K562 (cell line): ENCODE measurements at regions not wholly inside any gene's neighbourhood (a gene's known extent, or its start where the extent isn't known, plus 50 kb on each side); places are given as distances from the start of the nearest gene placed in this dataset.

ENCODE experiments used
- ATAC-seq: fragments of 200-7000 bp; cut with Tn5 transposase; 3 replicates; pipeline ENCODE4 v1.9.1; 2020; ENCODE audit warnings: moderate library complexity
- BruUV-seq: library from RNA; stranded (reverse); fragments of 400-500 nt; replicated peaks from 2 replicates; lab custom pipeline; 2021; lab: Mats Ljungman, UMichigan
- CTCF ChIA-PET: fragments of 300-600 bp; formaldehyde crosslinking; extraction: SDS; loops from one replicate; lab custom pipeline; 2021; ENCODE audit warnings: low intra/inter-chr PET ratio; lab: Yijun Ruan, JAX
- POLR2A ChIA-PET: fragments of 300-600, 350-650 bp; sonication (Branson Sonifier 250); formaldehyde crosslinking; extraction: SDS; loops from one replicate; lab custom pipeline; 2021; ENCODE audit warnings: antibody characterized with exemption, inconsistent platforms; lab: Yijun Ruan, JAX
- DNase-seq, 4 experiments: peaks; one replicate each; pipeline versions ENCODE4 v3.0.0 to v3.0.0-alpha.2; 2011 to 2018; ENCODE audit warnings: low spot score in 3 of 4, mixed read lengths in 3 of 4; ENCODE audit errors: extremely low read depth in 1 of 4
- FAIRE-seq: peaks from 2 replicates; lab custom pipeline; 2011; peaks lifted over from hg19 to GRCh38; lab: Jason Lieb, UNC
- H2AFZ ChIP-seq: 2 replicates; pipeline ENCODE4 v1.6.0; 2011; ENCODE audit warnings: low read depth, low read length, control low read depth, inconsistent platforms
- H3K27ac ChIP-seq: fragments of 200-600 bp; 3 replicates; pipeline ENCODE4 v1.8.0; 2011; ENCODE audit warnings: low read depth, mild to moderate bottlenecking, control low read depth, inconsistent platforms, low read length, moderate library complexity, mixed read lengths; ENCODE audit errors: extremely low read depth
- H3K27me3 ChIP-seq, 2 experiments: fragments of 300-600 bp in 1 of 2; 2 replicates in 1 of 2; 3 replicates in 1 of 2; pipeline versions ENCODE4 v1.6.0 to v1.8.0; 2011; ENCODE audit warnings: inconsistent platforms in 2 of 2, low read length in 2 of 2, mild to moderate bottlenecking in 1 of 2, mixed read lengths in 1 of 2, moderate library complexity in 1 of 2; ENCODE audit not compliant: control insufficient read depth in 2 of 2, insufficient read depth in 2 of 2
- H3K36me3 ChIP-seq: fragments of 300-600 bp; 3 replicates; pipeline ENCODE4 v1.8.0; 2011; ENCODE audit warnings: mild to moderate bottlenecking, low read length, inconsistent platforms; ENCODE audit not compliant: control insufficient read depth, insufficient read depth
- H3K4me1 ChIP-seq, 2 experiments: fragments of 200-600 bp in 1 of 2; replicated peaks in 1 of 2; 2 replicates in 1 of 2; 3 replicates in 1 of 2; pipeline versions ENCODE4 v1.5.1 to v1.8.0; 2011; ENCODE audit warnings: inconsistent platforms in 2 of 2, low read length in 2 of 2, mild to moderate bottlenecking in 1 of 2, mixed read lengths in 1 of 2, moderate library complexity in 1 of 2; ENCODE audit not compliant: control insufficient read depth in 2 of 2, insufficient read depth in 2 of 2
- H3K4me2 ChIP-seq: 2 replicates; pipeline ENCODE4 v1.6.1; 2011; ENCODE audit warnings: low read length, control low read depth, inconsistent platforms, mixed read lengths; ENCODE audit not compliant: insufficient read depth
- H3K4me3 ChIP-seq: fragments of 200-600 bp; sonication (generic), shearing (Covaris generic); 2 replicates; pipeline ENCODE4 v1.5.1; 2016; ENCODE audit warnings: control low read depth, inconsistent platforms
- H3K79me2 ChIP-seq: fragments of 200-600 bp; 3 replicates; pipeline ENCODE4 v1.8.0; 2011; ENCODE audit warnings: low read length, inconsistent platforms; ENCODE audit not compliant: control insufficient read depth, insufficient read depth
- H3K9ac ChIP-seq, 2 experiments: 2 replicates each; pipeline versions ENCODE4 v1.6.0 to v1.6.1; 2011; ENCODE audit warnings: low read depth in 2 of 2, low read length in 2 of 2, control low read depth in 1 of 2, inconsistent platforms in 1 of 2, mild to moderate bottlenecking in 1 of 2, mixed read lengths in 1 of 2; ENCODE audit not compliant: insufficient read depth in 1 of 2
- H3K9me1 ChIP-seq: one replicate; pipeline ENCODE4 v1.6.0; 2011; ENCODE audit warnings: inconsistent platforms, mild to moderate bottlenecking, low read length, moderate library complexity; ENCODE audit not compliant: control insufficient read depth, insufficient read depth
- H3K9me3 ChIP-seq: replicated peaks from 2 replicates; pipeline ENCODE4 v1.5.1; 2011; ENCODE audit warnings: low read depth, low read length, inconsistent platforms; ENCODE audit not compliant: control insufficient read depth, insufficient read depth
- H4K20me1 ChIP-seq: replicated peaks from 2 replicates; pipeline ENCODE4 v1.6.1; 2011; ENCODE audit warnings: low read length, inconsistent platforms, mixed read lengths; ENCODE audit not compliant: control insufficient read depth, insufficient read depth
- KAT2B ChIP-seq: IDR thresholded peaks from one replicate; pipeline ENCODE4 v1.6.1; 2012; ENCODE audit warnings: low read depth, mild to moderate bottlenecking, control low read depth, inconsistent platforms, low read length, moderate library complexity
- KLF13 ChIP-seq: fragments of 450-650 bp; IDR thresholded peaks from 2 replicates; pipeline ENCODE4 v1.6.1; 2016; ENCODE audit warnings: missing genetic modification characterization, low read depth, mild to moderate bottlenecking, missing compliant biosample characterization, moderate library complexity, borderline replicate concordance
- WGBS: fragments of 100-300 bp; shearing (Covaris generic); methylation state at CpG from one replicate; pipeline ENCODE4 v1.1.6; 2016; ENCODE audit warnings: low coverage, mixed read lengths; ENCODE audit not compliant: insufficient coverage; ENCODE audit errors: missing lambda C conversion rate; 5-methylcytosine and 5-hydroxymethylcytosine counted together
- in situ Hi-C: fragments of 300-500 bp; cut with MboI; formaldehyde crosslinking; loops from 4 replicates; pipeline ENCODE4 v1.15.0; 2018; ENCODE audit warnings: inconsistent platforms, mixed read lengths
- intact Hi-C: fragments of 100-400 bp; cut with micrococcal nuclease; formaldehyde crosslinking; loops from 2 replicates; pipeline ENCODE4 v1.14.2; 2022
- TF ChIP-seq, protein P1 (sequence below): fragments of 200-800 bp; sonication (Bioruptor generic); IDR thresholded peaks from 2 replicates; pipeline ENCODE4 v1.6.1; 2016; ENCODE audit warnings: missing genetic modification characterization, missing compliant biosample characterization
- TF ChIP-seq, protein P2 (sequence below): fragments of 450-650 bp; conservative IDR thresholded peaks from 2 replicates; pipeline ENCODE4 v1.6.1; 2016; ENCODE audit warnings: missing genetic modification characterization, low read depth, mild to moderate bottlenecking, control low read depth, missing compliant biosample characterization

DNA sequence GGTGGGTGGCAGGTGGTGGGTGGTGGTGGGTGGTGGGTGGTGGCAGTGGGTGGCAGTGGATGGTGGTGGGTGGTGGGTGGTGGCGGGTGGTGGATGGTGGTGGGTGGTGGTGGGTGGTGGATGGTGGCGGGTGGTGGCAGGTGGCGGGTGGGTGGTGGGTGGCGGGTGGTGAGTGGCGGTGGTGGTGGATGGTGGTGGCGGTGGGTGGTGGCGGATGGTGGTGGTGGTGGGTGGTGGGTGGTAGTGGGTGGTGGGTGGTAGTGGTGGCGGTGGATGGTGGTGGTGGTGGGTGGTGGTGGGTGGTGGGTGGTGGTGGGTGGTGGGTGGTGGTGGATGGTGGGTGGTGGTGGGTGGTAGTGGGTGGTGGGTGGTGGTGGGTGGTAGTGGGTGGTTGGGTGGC lies 423.8 kb upstream of the PSMD7 start:
- Histone ChIP-seq H3K9ac (no peak overlapping the region), H2AFZ (no peak overlapping the region), H3K4me1 (no peaks in the 10 kb centered on the region), H3K9me1 (no peaks in the 10 kb centered on the region), H3K4me3 (no peak overlapping the region), H3K36me3 (no peaks in the 10 kb centered on the region)
- WGBS = 7% methylated on average over 3 of the region's 8 CpGs
- no TSS peak for BruUV-seq
- CTCF ChIA-PET = no interaction called here
- TF ChIP-seq KAT2B (no peak), KLF13 (tag) (no peak)
- TF ChIP-seq, protein P1, sequence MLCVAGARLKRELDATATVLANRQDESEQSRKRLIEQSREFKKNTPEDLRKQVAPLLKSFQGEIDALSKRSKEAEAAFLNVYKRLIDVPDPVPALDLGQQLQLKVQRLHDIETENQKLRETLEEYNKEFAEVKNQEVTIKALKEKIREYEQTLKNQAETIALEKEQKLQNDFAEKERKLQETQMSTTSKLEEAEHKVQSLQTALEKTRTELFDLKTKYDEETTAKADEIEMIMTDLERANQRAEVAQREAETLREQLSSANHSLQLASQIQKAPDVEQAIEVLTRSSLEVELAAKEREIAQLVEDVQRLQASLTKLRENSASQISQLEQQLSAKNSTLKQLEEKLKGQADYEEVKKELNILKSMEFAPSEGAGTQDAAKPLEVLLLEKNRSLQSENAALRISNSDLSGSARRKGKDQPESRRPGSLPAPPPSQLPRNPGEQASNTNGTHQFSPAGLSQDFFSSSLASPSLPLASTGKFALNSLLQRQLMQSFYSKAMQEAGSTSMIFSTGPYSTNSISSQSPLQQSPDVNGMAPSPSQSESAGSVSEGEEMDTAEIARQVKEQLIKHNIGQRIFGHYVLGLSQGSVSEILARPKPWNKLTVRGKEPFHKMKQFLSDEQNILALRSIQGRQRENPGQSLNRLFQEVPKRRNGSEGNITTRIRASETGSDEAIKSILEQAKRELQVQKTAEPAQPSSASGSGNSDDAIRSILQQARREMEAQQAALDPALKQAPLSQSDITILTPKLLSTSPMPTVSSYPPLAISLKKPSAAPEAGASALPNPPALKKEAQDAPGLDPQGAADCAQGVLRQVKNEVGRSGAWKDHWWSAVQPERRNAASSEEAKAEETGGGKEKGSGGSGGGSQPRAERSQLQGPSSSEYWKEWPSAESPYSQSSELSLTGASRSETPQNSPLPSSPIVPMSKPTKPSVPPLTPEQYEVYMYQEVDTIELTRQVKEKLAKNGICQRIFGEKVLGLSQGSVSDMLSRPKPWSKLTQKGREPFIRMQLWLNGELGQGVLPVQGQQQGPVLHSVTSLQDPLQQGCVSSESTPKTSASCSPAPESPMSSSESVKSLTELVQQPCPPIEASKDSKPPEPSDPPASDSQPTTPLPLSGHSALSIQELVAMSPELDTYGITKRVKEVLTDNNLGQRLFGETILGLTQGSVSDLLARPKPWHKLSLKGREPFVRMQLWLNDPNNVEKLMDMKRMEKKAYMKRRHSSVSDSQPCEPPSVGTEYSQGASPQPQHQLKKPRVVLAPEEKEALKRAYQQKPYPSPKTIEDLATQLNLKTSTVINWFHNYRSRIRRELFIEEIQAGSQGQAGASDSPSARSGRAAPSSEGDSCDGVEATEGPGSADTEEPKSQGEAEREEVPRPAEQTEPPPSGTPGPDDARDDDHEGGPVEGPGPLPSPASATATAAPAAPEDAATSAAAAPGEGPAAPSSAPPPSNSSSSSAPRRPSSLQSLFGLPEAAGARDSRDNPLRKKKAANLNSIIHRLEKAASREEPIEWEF = no peak
- TF ChIP-seq, protein P2, sequence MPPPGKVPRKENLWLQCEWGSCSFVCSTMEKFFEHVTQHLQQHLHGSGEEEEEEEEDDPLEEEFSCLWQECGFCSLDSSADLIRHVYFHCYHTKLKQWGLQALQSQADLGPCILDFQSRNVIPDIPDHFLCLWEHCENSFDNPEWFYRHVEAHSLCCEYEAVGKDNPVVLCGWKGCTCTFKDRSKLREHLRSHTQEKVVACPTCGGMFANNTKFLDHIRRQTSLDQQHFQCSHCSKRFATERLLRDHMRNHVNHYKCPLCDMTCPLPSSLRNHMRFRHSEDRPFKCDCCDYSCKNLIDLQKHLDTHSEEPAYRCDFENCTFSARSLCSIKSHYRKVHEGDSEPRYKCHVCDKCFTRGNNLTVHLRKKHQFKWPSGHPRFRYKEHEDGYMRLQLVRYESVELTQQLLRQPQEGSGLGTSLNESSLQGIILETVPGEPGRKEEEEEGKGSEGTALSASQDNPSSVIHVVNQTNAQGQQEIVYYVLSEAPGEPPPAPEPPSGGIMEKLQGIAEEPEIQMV = no peak
- TF ChIP-seq, all 486 proteins: peak for 0
- intact Hi-C loops (loop anchor here (10.0 kb wide), 1 partner anchor 158 kb away; no protein-coding TSS in a partner anchor), in situ Hi-C loops (no loop called here)
- DNase-seq (no peak), ATAC-seq (no peak), FAIRE-seq (no peak)
- POLR2A ChIA-PET = no interaction called here
- Histone ChIP-seq H3K79me2 (no peaks in the 10 kb centered on the region), H3K27ac (no peak overlapping the region), H4K20me1 (no peaks in the 10 kb centered on the region; the same call in 1 of the 2 replicates), H3K27me3 (peaks cover 5 to 8% of the 10 kb centered on the region in 2 experiments; a peak in 2 of 5 replicates), H3K4me2 (no peak overlapping the region), H3K9me3 (no peaks in the 10 kb centered on the region)
